Ecto neural progenitor cell (in vitro differentiated cells): ENCODE measurements at regions not wholly inside any gene's neighbourhood (a gene's known extent, or its start where the extent isn't known, plus 50 kb on each side); places are given as distances from the start of the nearest gene placed in this dataset.

Experiments used
- DNase-seq: peaks from one replicate; pipeline ENCODE4 v3.0.0-alpha.2; 2018; ENCODE audit warnings: low spot score

GRCh38 chr17:45687594-45687993, 96.5 kb upstream of the CRHR1 start:
- no peak for DNase-seq

GRCh38 chr17:45688353-45688752, 95.8 kb upstream of the CRHR1 start:
- no peak for DNase-seq

- no peak for DNase-seq
Measured at GRCh38 chr17:45688820-45689219, 95.3 kb upstream of the CRHR1 start.

GRCh38 chr17:45689451-45689850, 94.7 kb upstream of the CRHR1 start:
- DNase-seq, result no peak

- DNase-seq, result no peak
Measured at GRCh38 chr17:45690625-45691275, 93.4 kb upstream of the CRHR1 start.

- DNase-seq, result no peak
Measured at GRCh38 chr17:45692661-45693060, 91.5 kb upstream of the CRHR1 start.

GRCh38 chr17:45693792-45694191, 90.3 kb upstream of the CRHR1 start:
- no peak for DNase-seq

GRCh38 chr17:45696442-45696841, 87.7 kb upstream of the CRHR1 start:
- no peak for DNase-seq

- no peak for DNase-seq
Measured at GRCh38 chr17:45697076-45697475, 87.0 kb upstream of the CRHR1 start.

GRCh38 chr17:45700171-45701090, 83.7 kb upstream of the CRHR1 start:
- no peak for DNase-seq

- DNase-seq, result no peak
Measured at GRCh38 chr17:45702666-45703266, 81.4 kb upstream of the CRHR1 start.

- no peak for DNase-seq
Measured at GRCh38 chr17:45703348-45703747, 80.8 kb upstream of the CRHR1 start.

- no peak for DNase-seq
Measured at GRCh38 chr17:45703806-45704205, 80.3 kb upstream of the CRHR1 start.

GRCh38 chr17:45704251-45704650, 79.9 kb upstream of the CRHR1 start:
- DNase-seq, result no peak

- no peak for DNase-seq
Measured at GRCh38 chr17:45705123-45706009, 78.8 kb upstream of the CRHR1 start.

- no peak for DNase-seq
Measured at GRCh38 chr17:45706033-45706432, 78.1 kb upstream of the CRHR1 start.

GRCh38 chr17:45708707-45709290, 75.3 kb upstream of the CRHR1 start:
- no peak for DNase-seq

- DNase-seq, result no peak
Measured at GRCh38 chr17:45709728-45710288, 74.3 kb upstream of the CRHR1 start.

GRCh38 chr17:45715787-45716186, 68.3 kb upstream of the CRHR1 start:
- DNase-seq, result no peak

- no peak for DNase-seq
Measured at GRCh38 chr17:45718791-45719190, 65.3 kb upstream of the CRHR1 start.

- DNase-seq, result no peak
Measured at GRCh38 chr17:45719335-45720071, 64.6 kb upstream of the CRHR1 start.
